HL-60 (cell line): ENCODE measurements at regions not wholly inside any gene's neighbourhood (a gene's known extent, or its start where the extent isn't known, plus 50 kb on each side); places are given as distances from the start of the nearest gene placed in this dataset.

Experiments used
- POLR2AphosphoS5 ChIP-seq: IDR thresholded peaks from 2 replicates; pipeline ENCODE4 v1.6.1; 2012; ENCODE audit warnings: low read depth
- TF ChIP-seq, protein P1 (sequence below): IDR thresholded peaks from one replicate; pipeline ENCODE4 v1.5.1; 2011; ENCODE audit warnings: low read length, control low read depth, inconsistent platforms; ENCODE audit not compliant: insufficient read depth

GRCh38 chr2:84031312-84032050 is 427.6 kb downstream of the SUCLG1 start:
- TF ChIP-seq, protein P1, sequence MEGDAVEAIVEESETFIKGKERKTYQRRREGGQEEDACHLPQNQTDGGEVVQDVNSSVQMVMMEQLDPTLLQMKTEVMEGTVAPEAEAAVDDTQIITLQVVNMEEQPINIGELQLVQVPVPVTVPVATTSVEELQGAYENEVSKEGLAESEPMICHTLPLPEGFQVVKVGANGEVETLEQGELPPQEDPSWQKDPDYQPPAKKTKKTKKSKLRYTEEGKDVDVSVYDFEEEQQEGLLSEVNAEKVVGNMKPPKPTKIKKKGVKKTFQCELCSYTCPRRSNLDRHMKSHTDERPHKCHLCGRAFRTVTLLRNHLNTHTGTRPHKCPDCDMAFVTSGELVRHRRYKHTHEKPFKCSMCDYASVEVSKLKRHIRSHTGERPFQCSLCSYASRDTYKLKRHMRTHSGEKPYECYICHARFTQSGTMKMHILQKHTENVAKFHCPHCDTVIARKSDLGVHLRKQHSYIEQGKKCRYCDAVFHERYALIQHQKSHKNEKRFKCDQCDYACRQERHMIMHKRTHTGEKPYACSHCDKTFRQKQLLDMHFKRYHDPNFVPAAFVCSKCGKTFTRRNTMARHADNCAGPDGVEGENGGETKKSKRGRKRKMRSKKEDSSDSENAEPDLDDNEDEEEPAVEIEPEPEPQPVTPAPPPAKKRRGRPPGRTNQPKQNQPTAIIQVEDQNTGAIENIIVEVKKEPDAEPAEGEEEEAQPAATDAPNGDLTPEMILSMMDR: no peak
- no peak for TF ChIP-seq POLR2AphosphoS5
